T-cell (primary cell): ENCODE measurements at regions not wholly inside any gene's neighbourhood (a gene's known extent, or its start where the extent isn't known, plus 50 kb on each side); places are given as distances from the start of the nearest gene placed in this dataset.
"Not testable (repeated sequence)": the region's sequence is repeated elsewhere in the genome, so short reads cannot be mapped to it uniquely, and the experiment has no call there.

Source experiments
- ATAC-seq, 4 experiments: fragments of 200-7000 bp in 3 of 4; fragments of 150-1000 bp in 1 of 4; cut with Tn5 transposase; replicated peaks in 1 of 4; 1 replicate in 3 of 4; 2 replicates in 1 of 4; pipeline ENCODE4 v1.10.0; 2021; ENCODE audit warnings: moderate library complexity in 3 of 4, mild to moderate bottlenecking in 2 of 4, moderate number of reproducible peaks in 1 of 4
- CTCF ChIA-PET, 2 donors: fragments of 300-600 bp; sonication (Branson Sonifier 250); formaldehyde crosslinking; loops; one replicate each; lab custom pipeline; 2022; ENCODE audit warnings: antibody characterized with exemption in 2 of 2; lab: Charles Lee
- POLR2A ChIA-PET, 2 donors: fragments of 300-600 bp; sonication (Branson Sonifier 250); formaldehyde crosslinking; loops; one replicate each; lab custom pipeline; 2022; ENCODE audit warnings: antibody characterized with exemption in 2 of 2; lab: Charles Lee
- DNase-seq, 35 experiments: peaks; one replicate each; pipeline versions ENCODE4 v3.0.0 to v3.0.0-alpha.2; 2013 to 2023
- H3K27ac ChIP-seq: one replicate; pipeline ENCODE4 v1.5.1; 2013; ENCODE audit warnings: low read length
- H3K27me3 ChIP-seq, 2 experiments: replicated peaks in 1 of 2; 1 replicate in 1 of 2; 2 replicates in 1 of 2; pipeline versions ENCODE4 v1.6.1 to v1.7.0; 2013; ENCODE audit warnings: low read length in 1 of 2, mixed read lengths in 1 of 2; ENCODE audit not compliant: control insufficient read depth in 2 of 2, insufficient read depth in 2 of 2; ENCODE audit errors: extremely low read depth in 1 of 2
- H3K36me3 ChIP-seq, 2 donors: 1 replicate in 1 of 2; 2 replicates in 1 of 2; pipeline versions ENCODE4 v1.6.1 to v1.7.0; 2013; ENCODE audit warnings: low read length in 1 of 2; ENCODE audit not compliant: control insufficient read depth in 2 of 2, insufficient read depth in 1 of 2; ENCODE audit errors: extremely low read depth in 1 of 2
- H3K4me1 ChIP-seq, 2 experiments: 1 replicate in 1 of 2; 2 replicates in 1 of 2; pipeline versions ENCODE4 v1.6.1 to v1.7.0; 2013; ENCODE audit warnings: low read length in 2 of 2, mixed read lengths in 1 of 2; ENCODE audit not compliant: insufficient read depth in 2 of 2, control insufficient read depth in 1 of 2; ENCODE audit errors: extremely low read depth in 1 of 2
- H3K4me3 ChIP-seq, 2 donors: 1 replicate in 1 of 2; 2 replicates in 1 of 2; pipeline versions ENCODE4 v1.5.1 to v1.7.0; 2013; ENCODE audit warnings: mild to moderate bottlenecking in 2 of 2, low read length in 1 of 2, moderate library complexity in 1 of 2; ENCODE audit not compliant: control insufficient read depth in 1 of 2; ENCODE audit errors: extremely low read depth in 1 of 2
- H3K9me3 ChIP-seq: 2 replicates; pipeline ENCODE4 v1.7.0; 2013
- H3K27ac Mint-ChIP-seq, 2 donors: one replicate each; pipeline ENCODE4 v1.8.0; 2020 to 2021; ENCODE audit warnings: mild to moderate bottlenecking in 2 of 2, mixed read lengths in 2 of 2
- H3K27me3 Mint-ChIP-seq, 2 donors: one replicate each; pipeline ENCODE4 v1.8.0; 2021 to 2022; ENCODE audit warnings: mixed read lengths in 2 of 2
- H3K36me3 Mint-ChIP-seq: one replicate; pipeline ENCODE4 v1.8.0; 2021; ENCODE audit warnings: mixed read lengths
- H3K4me1 Mint-ChIP-seq, 3 donors: one replicate each; pipeline ENCODE4 v1.8.0; 2020 to 2022; ENCODE audit warnings: mixed read lengths in 3 of 3, mild to moderate bottlenecking in 1 of 3
- H3K4me3 Mint-ChIP-seq, 3 donors: one replicate each; pipeline ENCODE4 v1.8.0; 2020 to 2022; ENCODE audit warnings: mild to moderate bottlenecking in 3 of 3, mixed read lengths in 3 of 3, moderate library complexity in 3 of 3
- H3K9me3 Mint-ChIP-seq, 3 donors: one replicate each; pipeline ENCODE4 v1.8.0; 2020 to 2022; ENCODE audit warnings: mixed read lengths in 3 of 3
- WGBS: methylation state at CpG from one replicate; pipeline ENCODE4 v1.1.5; 2013; ENCODE audit warnings: missing lambda C conversion rate; ENCODE audit not compliant: insufficient coverage; 5-methylcytosine and 5-hydroxymethylcytosine counted together

DNA sequence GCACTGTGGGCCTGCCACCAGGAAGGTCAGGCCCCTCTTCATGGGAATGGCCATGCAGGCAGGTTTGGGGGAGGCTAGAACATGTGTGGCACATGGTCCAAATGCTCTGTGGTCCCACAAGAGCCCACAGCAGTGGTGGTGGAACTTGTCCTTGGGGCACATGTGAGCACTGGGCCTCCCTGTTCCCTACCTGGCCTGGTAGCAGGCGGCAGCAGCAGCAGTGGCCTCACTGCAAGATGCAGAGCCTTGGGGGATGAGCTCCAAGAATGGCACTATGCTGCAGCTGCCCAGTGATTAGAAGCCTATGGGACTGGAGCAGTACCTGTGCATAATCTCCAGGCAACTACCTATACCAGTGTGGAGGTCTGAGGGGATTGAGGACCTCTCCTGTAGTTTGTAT is 197.0 kb upstream of the DCAF8L1 start:
- H3K36me3 Mint-ChIP-seq, result no peaks in the 10 kb centered on the region
- Histone ChIP-seq H3K36me3 (no peaks in the 10 kb centered on the region), H3K9me3 (no peaks in the 10 kb centered on the region), H3K4me3 (no peak overlapping the region), H3K4me1 (no peaks in the 10 kb centered on the region), H3K27me3 (no peaks in the 10 kb centered on the region), H3K27ac (no peak overlapping the region)
- no CpG with 5 or more reads among the region's 1 CpG for WGBS
- ChIA-PET CTCF (no interaction called here), POLR2A (no interaction called here)
- H3K4me1 Mint-ChIP-seq, result no peaks in the 10 kb centered on the region
- H3K9me3 Mint-ChIP-seq, result peaks cover 0 to 10% (median 5%) of the 10 kb centered on the region in 3 donors
- H3K4me3 Mint-ChIP-seq, result no peak overlapping the region
- ATAC-seq (no peak), DNase-seq (no peak)
- H3K27me3 Mint-ChIP-seq, result peaks cover 0 to 3% of the 10 kb centered on the region in 2 donors
- no peak overlapping the region for H3K27ac Mint-ChIP-seq

DNA sequence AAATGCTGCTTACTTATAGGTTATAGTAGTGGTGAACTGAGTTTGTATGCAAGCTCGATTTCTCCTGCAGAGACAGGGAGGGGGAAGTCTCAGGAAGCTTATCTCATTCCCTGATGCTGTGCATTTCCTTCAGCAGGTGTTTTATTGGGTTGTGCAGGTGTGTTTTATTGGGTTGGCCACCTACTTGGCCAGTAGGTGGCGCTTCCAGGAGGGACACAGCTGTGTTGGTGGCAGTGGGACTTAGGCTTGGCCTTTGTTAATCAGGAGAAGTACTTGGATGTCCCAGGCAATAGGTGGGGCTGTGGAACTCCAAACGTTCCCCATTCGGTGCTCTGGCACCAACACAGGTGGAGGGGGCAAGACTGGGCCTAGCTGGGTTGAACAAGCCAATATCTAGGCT is 196.0 kb upstream of the DCAF8L1 start:
- no peak overlapping the region for H3K27ac Mint-ChIP-seq
- H3K9me3 Mint-ChIP-seq, result peaks cover 0 to 13% (median 5%) of the 10 kb centered on the region in 3 donors
- H3K27ac ChIP-seq, result no peak overlapping the region
- no peak overlapping the region for H3K4me3 Mint-ChIP-seq
- H3K27me3 ChIP-seq, result no peaks in the 10 kb centered on the region
- no peaks in the 10 kb centered on the region for H3K4me1 ChIP-seq
- no peaks in the 10 kb centered on the region for H3K36me3 ChIP-seq
- CTCF ChIA-PET, result no interaction called here
- no peaks in the 10 kb centered on the region for H3K9me3 ChIP-seq
- no peak overlapping the region for H3K4me3 ChIP-seq
- DNase-seq, result no peak
- WGBS, result 40% methylated on average over 1 of the region's 4 CpGs
- H3K27me3 Mint-ChIP-seq, result peaks cover 0 to 3% of the 10 kb centered on the region in 2 donors
- POLR2A ChIA-PET, result no interaction called here
- no peaks in the 10 kb centered on the region for H3K4me1 Mint-ChIP-seq
- ATAC-seq, result no peak
- H3K36me3 Mint-ChIP-seq, result no peaks in the 10 kb centered on the region

DNA sequence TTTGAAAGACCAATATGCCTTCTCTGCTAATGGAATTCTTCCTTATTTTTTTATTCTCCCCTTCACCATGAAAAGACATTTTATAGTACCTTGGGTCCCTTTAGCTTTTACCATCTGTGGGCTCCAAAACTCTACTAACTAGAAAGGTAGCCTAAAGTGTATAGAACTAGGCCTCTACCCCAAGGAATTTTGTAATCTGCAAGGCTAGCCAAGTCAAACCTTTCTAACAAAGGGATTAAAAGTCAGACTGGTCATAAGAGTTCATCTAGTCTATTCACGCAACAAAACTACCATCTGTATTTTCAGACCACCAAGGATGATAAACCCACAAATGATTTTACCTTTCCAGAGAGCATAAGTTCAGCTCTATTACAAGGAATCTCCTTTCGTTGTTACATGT is 189.5 kb upstream of the DCAF8L1 start:
- H3K27ac Mint-ChIP-seq, result no peak overlapping the region

DNA sequence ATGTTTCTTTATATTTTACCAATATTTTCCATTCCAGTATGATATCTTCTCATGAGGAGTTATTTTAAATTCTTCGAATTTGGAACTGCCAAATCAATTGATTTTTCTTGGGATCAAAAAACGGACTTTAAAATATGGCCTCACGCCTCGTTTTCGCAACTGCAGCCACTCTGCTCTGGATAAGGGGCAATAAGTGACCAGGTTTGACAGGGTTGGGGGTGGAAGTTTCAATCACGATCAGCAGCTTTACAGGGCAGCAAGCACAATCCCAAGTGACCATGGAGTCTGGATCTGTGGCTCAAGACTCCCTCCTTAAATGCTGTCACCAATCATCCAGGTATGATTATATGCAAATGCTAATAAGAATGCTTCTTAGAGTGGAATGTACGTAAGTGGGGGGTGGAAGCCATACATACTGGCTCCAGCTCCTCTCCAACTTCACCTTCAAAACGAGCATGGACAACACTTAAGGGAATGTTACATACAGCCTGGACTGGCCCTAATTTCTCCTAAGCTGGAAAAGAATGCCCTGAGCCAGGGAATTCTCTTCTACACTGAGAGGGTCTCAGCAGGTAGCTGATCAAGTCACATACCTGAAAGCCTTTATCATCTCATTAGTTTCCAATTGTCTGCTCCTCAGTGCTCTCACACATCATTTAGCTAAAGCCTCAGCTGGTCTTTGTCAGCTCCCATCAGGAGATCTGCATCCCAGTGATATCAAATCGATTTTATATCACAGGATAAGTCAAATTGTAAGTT is 176.9 kb upstream of the DCAF8L1 start:
- no CpG with 5 or more reads among the region's 9 CpGs for WGBS
- Mint-ChIP-seq H3K36me3 (no peaks in the 10 kb centered on the region), H3K9me3 (peaks cover 0 to 4% (median 0%) of the 10 kb centered on the region in 3 donors), H3K4me1 (no peaks in the 10 kb centered on the region), H3K27me3 (no peaks in the 10 kb centered on the region), H3K4me3 (no peak overlapping the region), H3K27ac (no peak overlapping the region)
- Histone ChIP-seq H3K4me1 (no peaks in the 10 kb centered on the region), H3K36me3 (no peaks in the 10 kb centered on the region), H3K27ac (no peak overlapping the region), H3K27me3 (no peaks in the 10 kb centered on the region), H3K9me3 (no peaks in the 10 kb centered on the region), H3K4me3 (no peak overlapping the region)
- DNase-seq, result no peak
- ChIA-PET POLR2A (no interaction called here), CTCF (no interaction called here)
- no peak for ATAC-seq

More for the DNA sequence above, 189.5 kb upstream of the DCAF8L1 start:
- Histone ChIP-seq H3K27me3 (no peaks in the 10 kb centered on the region), H3K9me3 (no peaks in the 10 kb centered on the region), H3K4me1 (no peaks in the 10 kb centered on the region), H3K36me3 (no peaks in the 10 kb centered on the region), H3K4me3 (no peak overlapping the region), H3K27ac (no peak overlapping the region)
- no peak for DNase-seq
- ATAC-seq, result no peak
- Mint-ChIP-seq H3K36me3 (no peaks in the 10 kb centered on the region), H3K4me3 (no peak overlapping the region), H3K4me1 (no peaks in the 10 kb centered on the region), H3K9me3 (peaks cover 0 to 13% (median 5%) of the 10 kb centered on the region in 3 donors), H3K27me3 (no peaks in the 10 kb centered on the region)
- POLR2A ChIA-PET, result no interaction called here
- CTCF ChIA-PET, result no interaction called here
- WGBS, result no CpG with 5 or more reads among the region's 2 CpGs

DNA sequence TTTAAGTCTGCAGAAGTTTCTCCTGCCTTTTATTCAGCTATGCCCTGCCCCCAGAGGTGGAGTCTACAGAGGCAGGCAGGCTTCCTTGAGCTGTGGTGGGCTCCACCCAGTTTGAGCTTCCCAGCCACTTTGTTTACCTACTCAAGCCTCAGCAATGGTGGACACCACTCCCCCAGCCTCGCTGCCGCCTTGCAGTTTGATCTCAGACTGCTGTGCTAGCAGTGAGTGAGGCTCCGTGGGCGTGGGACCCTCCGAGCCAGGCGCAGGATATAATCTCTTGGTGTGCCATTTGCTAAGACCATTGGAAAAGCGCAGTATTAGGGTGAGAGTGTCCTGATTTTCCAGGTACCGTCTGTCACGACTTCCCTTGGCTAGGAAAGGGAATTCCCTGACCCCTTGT is 171.0 kb upstream of the DCAF8L1 start:
- H3K4me1 ChIP-seq, H3K4me3 ChIP-seq, H3K27ac ChIP-seq, H3K27ac Mint-ChIP-seq, H3K27me3 ChIP-seq, H3K4me3 Mint-ChIP-seq, H3K9me3 ChIP-seq, H3K36me3 Mint-ChIP-seq, H3K36me3 ChIP-seq, POLR2A ChIA-PET, ATAC-seq, H3K27me3 Mint-ChIP-seq, DNase-seq, H3K4me1 Mint-ChIP-seq, CTCF ChIA-PET: not testable (repeated sequence)
- peaks cover 0 to 10% (median 3%) of the 10 kb centered on the region in 3 donors for H3K9me3 Mint-ChIP-seq
- 88% methylated on average over 3 of the region's 9 CpGs for WGBS

DNA sequence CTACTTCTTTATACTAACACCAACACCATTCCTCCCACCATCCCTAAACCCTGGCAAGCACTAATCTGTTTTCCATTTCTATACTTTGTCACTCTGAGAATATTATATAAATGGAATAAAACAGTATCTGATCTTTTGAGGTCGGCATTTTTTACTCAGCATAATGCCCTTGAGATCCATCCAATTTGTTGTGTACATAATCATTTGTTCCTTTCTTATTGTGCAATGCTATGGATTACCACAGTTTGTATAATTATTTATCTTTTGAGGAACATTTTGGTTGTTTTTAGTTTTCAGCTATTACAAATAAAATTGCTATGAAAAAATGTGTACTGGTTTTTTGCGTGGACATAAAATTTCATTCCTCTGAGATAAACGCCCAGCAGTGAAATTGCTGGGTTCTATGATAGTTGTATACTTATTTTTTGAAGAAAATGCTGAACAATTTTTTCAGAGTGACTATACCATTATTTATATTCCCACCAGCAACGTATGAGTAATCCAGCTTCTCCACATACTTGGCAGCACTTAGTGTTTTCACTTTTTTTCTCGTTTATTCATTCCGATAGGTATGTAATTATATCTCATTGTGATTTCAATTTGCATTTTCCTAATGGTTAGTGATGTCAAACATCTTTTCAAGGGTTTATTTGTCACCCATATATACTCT is 154.3 kb upstream of the DCAF8L1 start:
- Mint-ChIP-seq H3K4me3 (no peak overlapping the region), H3K27ac (no peak overlapping the region), H3K4me1 (no peaks in the 10 kb centered on the region), H3K27me3 (no peaks in the 10 kb centered on the region), H3K36me3 (no peaks in the 10 kb centered on the region), H3K9me3 (no peaks in the 10 kb centered on the region)
- no peaks in the 10 kb centered on the region for H3K9me3 ChIP-seq
- CTCF ChIA-PET, result no interaction called here
- H3K27me3 ChIP-seq, result no peaks in the 10 kb centered on the region
- no peak for ATAC-seq
- no peak for DNase-seq
- no peaks in the 10 kb centered on the region for H3K36me3 ChIP-seq
- H3K4me1 ChIP-seq, result no peaks in the 10 kb centered on the region
- H3K27ac ChIP-seq, result no peak overlapping the region
- POLR2A ChIA-PET, result interaction anchor here in 1 of 2 donors (0.5 kb wide), 1 partner anchor 9 kb away, joined by 3 read pairs; no protein-coding TSS in a partner anchor
- no CpG with 5 or more reads among the region's 6 CpGs for WGBS
- no peak overlapping the region for H3K4me3 ChIP-seq
